ENCODE measurements at regions not wholly inside any gene's neighbourhood (a gene's known extent, or its start where the extent isn't known, plus 50 kb on each side); places are given as distances from the start of the nearest gene placed in this dataset.

- H3K4me1 Mint-ChIP-seq (ENCODE audit: low read depth), result peaks cover 2% of the 10 kb centered on the region
- no peak overlapping the region for H3K4me3 Mint-ChIP-seq
- H3K9me3 Mint-ChIP-seq, result no peaks in the 10 kb centered on the region
- no peak overlapping the region for H3K27ac Mint-ChIP-seq
- H3K36me3 Mint-ChIP-seq (ENCODE audit: low read depth), result no peaks in the 10 kb centered on the region
- H3K27me3 Mint-ChIP-seq, result no peaks in the 10 kb centered on the region
- DNase-seq, result no peak
These were observed 119.1 kb downstream of the NDUFA10 start for GRCh38 chr2:239905884-239906654.

- Mint-ChIP-seq H3K36me3 (ENCODE audit: low read depth) (no peaks in the 10 kb centered on the region), H3K4me1 (ENCODE audit: low read depth) (peaks cover 1% of the 10 kb centered on the region), H3K27ac (no peak overlapping the region), H3K27me3 (peaks cover 3% of the 10 kb centered on the region), H3K9me3 (no peaks in the 10 kb centered on the region), H3K4me3 (no peak overlapping the region)
- peak; percentile 24 for DNase-seq
These were observed 119.8 kb downstream of the NDUFA10 start for GRCh38 chr2:239905306-239905705.

- Mint-ChIP-seq H3K9me3 (no peaks in the 10 kb centered on the region), H3K27ac (no peak overlapping the region), H3K4me3 (no peak overlapping the region), H3K36me3 (ENCODE audit: low read depth) (no peaks in the 10 kb centered on the region), H3K4me1 (ENCODE audit: low read depth) (no peaks in the 10 kb centered on the region), H3K27me3 (peaks cover 3% of the 10 kb centered on the region)
- DNase-seq, result peak; percentile 16
These were observed 120.6 kb downstream of the NDUFA10 start for GRCh38 chr2:239904496-239904895.

- H3K27ac Mint-ChIP-seq, result no peak overlapping the region
- no peak overlapping the region for H3K4me3 Mint-ChIP-seq
- H3K27me3 Mint-ChIP-seq, result peaks cover 3% of the 10 kb centered on the region
- H3K4me1 Mint-ChIP-seq (ENCODE audit: low read depth), result no peaks in the 10 kb centered on the region
- H3K36me3 Mint-ChIP-seq (ENCODE audit: low read depth), result no peaks in the 10 kb centered on the region
- no peaks in the 10 kb centered on the region for H3K9me3 Mint-ChIP-seq
- no peak for DNase-seq
These were observed 121.3 kb downstream of the NDUFA10 start for GRCh38 chr2:239903803-239904202.

- H3K9me3 Mint-ChIP-seq, result no peaks in the 10 kb centered on the region
- H3K4me3 Mint-ChIP-seq, result no peak overlapping the region
- H3K36me3 Mint-ChIP-seq (ENCODE audit: low read depth), result no peaks in the 10 kb centered on the region
- peaks cover 3% of the 10 kb centered on the region for H3K27me3 Mint-ChIP-seq
- no peak overlapping the region for H3K27ac Mint-ChIP-seq
- DNase-seq, result no peak
- H3K4me1 Mint-ChIP-seq (ENCODE audit: low read depth), result no peaks in the 10 kb centered on the region
These were observed 121.9 kb downstream of the NDUFA10 start for GRCh38 chr2:239903210-239903609.

GRCh38 chr2:239902749-239903201 is 122.4 kb downstream of the NDUFA10 start:
- no peaks in the 10 kb centered on the region for H3K36me3 Mint-ChIP-seq (ENCODE audit: low read depth)
- no peak for DNase-seq
- peaks cover 3% of the 10 kb centered on the region for H3K27me3 Mint-ChIP-seq
- H3K9me3 Mint-ChIP-seq, result no peaks in the 10 kb centered on the region
- no peak overlapping the region for H3K4me3 Mint-ChIP-seq
- H3K27ac Mint-ChIP-seq, result no peak overlapping the region
- H3K4me1 Mint-ChIP-seq (ENCODE audit: low read depth), result no peaks in the 10 kb centered on the region

- H3K4me3 Mint-ChIP-seq, result no peak overlapping the region
- no peaks in the 10 kb centered on the region for H3K4me1 Mint-ChIP-seq (ENCODE audit: low read depth)
- H3K27ac Mint-ChIP-seq, result no peak overlapping the region
- no peaks in the 10 kb centered on the region for H3K9me3 Mint-ChIP-seq
- peaks cover 22% of the 10 kb centered on the region for H3K27me3 Mint-ChIP-seq
- peak; percentile 6 for DNase-seq
- no peaks in the 10 kb centered on the region for H3K36me3 Mint-ChIP-seq (ENCODE audit: low read depth)
These were observed 126.7 kb downstream of the NDUFA10 start for GRCh38 chr2:239898292-239898925.

GRCh38 chr2:239897596-239898235 is 127.4 kb downstream of the NDUFA10 start:
- Mint-ChIP-seq H3K27ac (no peak overlapping the region), H3K36me3 (ENCODE audit: low read depth) (no peaks in the 10 kb centered on the region), H3K4me1 (ENCODE audit: low read depth) (no peaks in the 10 kb centered on the region), H3K4me3 (no peak overlapping the region), H3K9me3 (no peaks in the 10 kb centered on the region), H3K27me3 (peaks cover 22% of the 10 kb centered on the region)
- peak; percentile 7 for DNase-seq

GRCh38 chr2:239896075-239896474 is 129.1 kb downstream of the NDUFA10 start:
- Mint-ChIP-seq H3K27ac (no peak overlapping the region), H3K9me3 (no peaks in the 10 kb centered on the region), H3K4me3 (no peak overlapping the region), H3K36me3 (ENCODE audit: low read depth) (no peaks in the 10 kb centered on the region), H3K27me3 (peaks cover 22% of the 10 kb centered on the region), H3K4me1 (ENCODE audit: low read depth) (no peaks in the 10 kb centered on the region)
- DNase-seq, result peak; percentile 8

GRCh38 chr2:239895669-239896068 is 129.5 kb downstream of the NDUFA10 start:
- DNase-seq, result no peak

GRCh38 chr2:239895116-239895515 is 130.0 kb downstream of the NDUFA10 start:
- H3K9me3 Mint-ChIP-seq, result no peaks in the 10 kb centered on the region
- DNase-seq, result peak; percentile 5
- no peak overlapping the region for H3K4me3 Mint-ChIP-seq
- H3K36me3 Mint-ChIP-seq (ENCODE audit: low read depth), result no peaks in the 10 kb centered on the region
- peaks cover 19% of the 10 kb centered on the region for H3K27me3 Mint-ChIP-seq
- no peak overlapping the region for H3K27ac Mint-ChIP-seq
- H3K4me1 Mint-ChIP-seq (ENCODE audit: low read depth), result no peaks in the 10 kb centered on the region

More at GRCh38 chr2:239895669-239896068, 129.5 kb downstream of the NDUFA10 start:
- no peak overlapping the region for H3K27ac Mint-ChIP-seq
- H3K4me1 Mint-ChIP-seq (ENCODE audit: low read depth), result no peaks in the 10 kb centered on the region
- H3K4me3 Mint-ChIP-seq, result no peak overlapping the region
- H3K36me3 Mint-ChIP-seq (ENCODE audit: low read depth), result no peaks in the 10 kb centered on the region
- no peaks in the 10 kb centered on the region for H3K9me3 Mint-ChIP-seq
- H3K27me3 Mint-ChIP-seq, result peaks cover 21% of the 10 kb centered on the region

- H3K27me3 Mint-ChIP-seq, result peaks cover 19% of the 10 kb centered on the region
- no peaks in the 10 kb centered on the region for H3K9me3 Mint-ChIP-seq
- no peak overlapping the region for H3K4me3 Mint-ChIP-seq
- no peaks in the 10 kb centered on the region for H3K4me1 Mint-ChIP-seq (ENCODE audit: low read depth)
- peak; percentile 14 for DNase-seq
- no peak overlapping the region for H3K27ac Mint-ChIP-seq
- no peaks in the 10 kb centered on the region for H3K36me3 Mint-ChIP-seq (ENCODE audit: low read depth)
These were observed 130.9 kb downstream of the NDUFA10 start for GRCh38 chr2:239894276-239894675.

GRCh38 chr2:239893236-239893515 is 132.0 kb downstream of the NDUFA10 start:
- H3K9me3 Mint-ChIP-seq, result no peaks in the 10 kb centered on the region
- peaks cover 19% of the 10 kb centered on the region for H3K27me3 Mint-ChIP-seq
- peak; percentile 14 for DNase-seq
- H3K36me3 Mint-ChIP-seq (ENCODE audit: low read depth), result no peaks in the 10 kb centered on the region
- no peak overlapping the region for H3K4me3 Mint-ChIP-seq
- H3K4me1 Mint-ChIP-seq (ENCODE audit: low read depth), result no peaks in the 10 kb centered on the region
- no peak overlapping the region for H3K27ac Mint-ChIP-seq

- DNase-seq, result peak; percentile 1
- H3K4me1 Mint-ChIP-seq (ENCODE audit: low read depth), result no peaks in the 10 kb centered on the region
- no peaks in the 10 kb centered on the region for H3K9me3 Mint-ChIP-seq
- no peak overlapping the region for H3K4me3 Mint-ChIP-seq
- no peaks in the 10 kb centered on the region for H3K36me3 Mint-ChIP-seq (ENCODE audit: low read depth)
- H3K27me3 Mint-ChIP-seq, result peaks cover 19% of the 10 kb centered on the region
- no peak overlapping the region for H3K27ac Mint-ChIP-seq
These were observed 132.5 kb downstream of the NDUFA10 start for GRCh38 chr2:239892441-239893235.
